ENCODE measurements at regions not wholly inside any gene's neighbourhood (a gene's known extent, or its start where the extent isn't known, plus 50 kb on each side); places are given as distances from the start of the nearest gene placed in this dataset.
A peak's percentile ranks its signal among the peaks of the same experiment; 100 is the strongest.

- Histone ChIP-seq H3K4me2 (ENCODE audit: extremely low read depth, insufficient read depth, low read length) (no peak overlapping the region), H3K9me3 (ENCODE audit: control insufficient read depth, insufficient read depth, low read depth, low read length) (no peaks in the 10 kb centered on the region), H3K79me2 (ENCODE audit: control insufficient read depth, insufficient read depth, low read length) (no peaks in the 10 kb centered on the region), H3K9ac (ENCODE audit: insufficient read depth, low read length) (no peak overlapping the region), H3K4me1 (ENCODE audit: control insufficient read depth, extremely low read depth, insufficient read depth, low read length) (no peaks in the 10 kb centered on the region), H4K20me1 (ENCODE audit: control insufficient read depth, extremely low read depth, insufficient read depth, low read length) (no peaks in the 10 kb centered on the region), H3K4me3 (replicated peaks in 1 of 4; ENCODE audit: control extremely low read depth in 1 of 4, insufficient read depth in 1 of 4, low read depth in 3 of 4, low read length in 4 of 4) (no peak overlapping the region), H3K36me3 (ENCODE audit: control insufficient read depth, insufficient read depth, low read length) (no peaks in the 10 kb centered on the region), H2AFZ (ENCODE audit: low read length) (no peak overlapping the region), H3K27me3 (ENCODE audit: control insufficient read depth, insufficient read depth, low read length) (no peaks in the 10 kb centered on the region), H3K27ac (ENCODE audit: insufficient read depth, low read length) (no peak overlapping the region)
- no peak for TF ChIP-seq EZH2 (IDR thresholded peaks at IDR 0.05; ENCODE audit: low read length, missing control alignments)
- TF ChIP-seq CTCF (conservative IDR thresholded peaks at IDR 0.05 in 1 of 2, IDR thresholded peaks at IDR 0.05 in 1 of 2; ENCODE audit: low read depth in 1 of 2, low read length in 2 of 2), result no peak
- DNase-seq (ENCODE audit: low read depth in 2 of 2), result no peak
Measured at GRCh38 chr1:88060112-88060673, 623.9 kb upstream of the PKN2 start.

GRCh38 chr1:88060750-88061491, 623.2 kb upstream of the PKN2 start:
- Histone ChIP-seq H3K4me1 (ENCODE audit: control insufficient read depth, extremely low read depth, insufficient read depth, low read length) (no peaks in the 10 kb centered on the region), H3K9me3 (ENCODE audit: control insufficient read depth, insufficient read depth, low read depth, low read length) (no peaks in the 10 kb centered on the region), H3K9ac (ENCODE audit: insufficient read depth, low read length) (no peak overlapping the region), H3K27ac (ENCODE audit: insufficient read depth, low read length) (no peak overlapping the region), H3K36me3 (ENCODE audit: control insufficient read depth, insufficient read depth, low read length) (no peaks in the 10 kb centered on the region), H3K4me2 (ENCODE audit: extremely low read depth, insufficient read depth, low read length) (no peak overlapping the region), H2AFZ (ENCODE audit: low read length) (no peak overlapping the region), H4K20me1 (ENCODE audit: control insufficient read depth, extremely low read depth, insufficient read depth, low read length) (no peaks in the 10 kb centered on the region), H3K27me3 (ENCODE audit: control insufficient read depth, insufficient read depth, low read length) (no peaks in the 10 kb centered on the region), H3K79me2 (ENCODE audit: control insufficient read depth, insufficient read depth, low read length) (no peaks in the 10 kb centered on the region), H3K4me3 (replicated peaks in 1 of 4; ENCODE audit: control extremely low read depth in 1 of 4, insufficient read depth in 1 of 4, low read depth in 3 of 4, low read length in 4 of 4) (no peak overlapping the region)
- no peak for TF ChIP-seq CTCF (conservative IDR thresholded peaks at IDR 0.05 in 1 of 2, IDR thresholded peaks at IDR 0.05 in 1 of 2; ENCODE audit: low read depth in 1 of 2, low read length in 2 of 2)
- no peak for TF ChIP-seq EZH2 (IDR thresholded peaks at IDR 0.05; ENCODE audit: low read length, missing control alignments)
- peak in 1 of 2 donors; percentile 14 for DNase-seq (ENCODE audit: low read depth in 2 of 2)

- TF ChIP-seq CTCF (conservative IDR thresholded peaks at IDR 0.05 in 1 of 2, IDR thresholded peaks at IDR 0.05 in 1 of 2; ENCODE audit: low read depth in 1 of 2, low read length in 2 of 2) (peak; percentile 88 to 96), EZH2 (IDR thresholded peaks at IDR 0.05; ENCODE audit: low read length, missing control alignments) (no peak)
- Histone ChIP-seq H3K4me1 (ENCODE audit: control insufficient read depth, extremely low read depth, insufficient read depth, low read length) (no peaks in the 10 kb centered on the region), H3K9ac (ENCODE audit: insufficient read depth, low read length) (no peak overlapping the region), H2AFZ (ENCODE audit: low read length) (no peak overlapping the region), H4K20me1 (ENCODE audit: control insufficient read depth, extremely low read depth, insufficient read depth, low read length) (no peaks in the 10 kb centered on the region), H3K27ac (ENCODE audit: insufficient read depth, low read length) (no peak overlapping the region), H3K79me2 (ENCODE audit: control insufficient read depth, insufficient read depth, low read length) (no peaks in the 10 kb centered on the region), H3K27me3 (ENCODE audit: control insufficient read depth, insufficient read depth, low read length) (no peaks in the 10 kb centered on the region), H3K4me3 (replicated peaks in 1 of 4; ENCODE audit: control extremely low read depth in 1 of 4, insufficient read depth in 1 of 4, low read depth in 3 of 4, low read length in 4 of 4) (no peak overlapping the region), H3K4me2 (ENCODE audit: extremely low read depth, insufficient read depth, low read length) (no peak overlapping the region), H3K9me3 (ENCODE audit: control insufficient read depth, insufficient read depth, low read depth, low read length) (no peaks in the 10 kb centered on the region), H3K36me3 (ENCODE audit: control insufficient read depth, insufficient read depth, low read length) (no peaks in the 10 kb centered on the region)
- peak; percentile 59 to 79 for DNase-seq (ENCODE audit: low read depth in 2 of 2)
Measured at GRCh38 chr1:88061492-88062177, 622.4 kb upstream of the PKN2 start.

Measured in fibroblast of lung (primary cell).